IMR-90 (cell line): ENCODE measurements at regions not wholly inside any gene's neighbourhood (a gene's known extent, or its start where the extent isn't known, plus 50 kb on each side); places are given as distances from the start of the nearest gene placed in this dataset.
"Not testable (repeated sequence)": the region's sequence is repeated elsewhere in the genome, so short reads cannot be mapped to it uniquely, and the experiment has no call there.

ENCODE experiments used
- ATAC-seq: fragments of 200-7000 bp; cut with Tn5 transposase; 2 replicates; pipeline ENCODE4 v1.9.1; 2020; ENCODE audit warnings: low read depth, mild to moderate bottlenecking, moderate library complexity
- BruUV-seq: library from RNA; stranded (reverse); fragments of 400-500 nt; replicated peaks from 2 replicates; lab custom pipeline; 2021; lab: Mats Ljungman, UMichigan
- CTCF ChIA-PET: fragments of 300-600 bp; formaldehyde crosslinking; extraction: SDS; loops from one replicate; lab custom pipeline; 2021; ENCODE audit warnings: antibody characterized with exemption; lab: Yijun Ruan, JAX
- POLR2A ChIA-PET: fragments of 300-600 bp; sonication (Branson Sonifier 250); formaldehyde crosslinking; loops from one replicate; lab custom pipeline; 2022; ENCODE audit warnings: antibody characterized with exemption; ENCODE audit not compliant: unreplicated experiment; lab: Charles Lee
- DNase-seq: peaks from one replicate; pipeline ENCODE4 v3.0.0; 2013
- H2AFZ ChIP-seq: replicated peaks from 2 replicates; pipeline ENCODE3; 2013; ENCODE audit warnings: low read length, mild to moderate bottlenecking; ENCODE audit not compliant: poor library complexity
- H2AK5ac ChIP-seq: 2 replicates; pipeline ENCODE4 v1.6.1; 2013; ENCODE audit warnings: low read depth, low read length, inconsistent platforms
- H2AK9ac ChIP-seq: replicated peaks from 2 replicates; pipeline ENCODE3; 2013; ENCODE audit warnings: mild to moderate bottlenecking, low read depth, low read length, moderate library complexity; ENCODE audit not compliant: poor library complexity
- H2BK120ac ChIP-seq: 2 replicates; pipeline ENCODE4 v1.6.1; 2013; ENCODE audit warnings: low read depth, low read length, inconsistent platforms
- H2BK15ac ChIP-seq: 3 replicates; pipeline ENCODE4 v1.6.1; 2013; ENCODE audit warnings: low read depth, low read length, inconsistent platforms
- H2BK20ac ChIP-seq: 2 replicates; pipeline ENCODE4 v1.6.1; 2013; ENCODE audit warnings: low read depth, mild to moderate bottlenecking, inconsistent platforms, low read length, moderate library complexity
- H2BK5ac ChIP-seq: 2 replicates; pipeline ENCODE4 v1.6.1; 2013; ENCODE audit warnings: mild to moderate bottlenecking, low read depth, low read length, inconsistent platforms; ENCODE audit not compliant: poor library complexity, severe bottlenecking
- H3K14ac ChIP-seq: replicated peaks from 2 replicates; pipeline ENCODE4 v1.6.1; 2013; ENCODE audit warnings: low read depth, low read length, inconsistent platforms
- H3K18ac ChIP-seq: 2 replicates; pipeline ENCODE4 v1.6.1; 2013; ENCODE audit warnings: low read depth, low read length, control low read depth
- H3K23ac ChIP-seq: 2 replicates; pipeline ENCODE4 v1.6.1; 2013; ENCODE audit warnings: low read depth, low read length, inconsistent platforms
- H3K27ac ChIP-seq: 2 replicates; pipeline ENCODE4 v1.5.1; 2013; ENCODE audit warnings: mild to moderate bottlenecking, control low read depth, low read length; ENCODE audit not compliant: insufficient read depth
- H3K27me3 ChIP-seq: 2 replicates; pipeline ENCODE4 v1.6.1; 2013; ENCODE audit warnings: low read length; ENCODE audit not compliant: control insufficient read depth, insufficient read depth
- H3K36me3 ChIP-seq: 2 replicates; pipeline ENCODE4 v1.6.1; 2013; ENCODE audit warnings: low read length, mixed read lengths; ENCODE audit not compliant: control insufficient read depth, insufficient read depth
- H3K4ac ChIP-seq: 2 replicates; pipeline ENCODE4 v1.6.1; 2013; ENCODE audit warnings: low read depth, low read length, inconsistent platforms
- H3K4me1 ChIP-seq: 2 replicates; pipeline ENCODE4 v1.6.1; 2013; ENCODE audit warnings: low read length, mixed read lengths; ENCODE audit not compliant: control insufficient read depth, insufficient read depth
- H3K4me2 ChIP-seq: 2 replicates; pipeline ENCODE4 v1.6.1; 2013; ENCODE audit warnings: low read depth, mild to moderate bottlenecking, control low read depth, low read length, moderate library complexity
- H3K4me3 ChIP-seq: 2 replicates; pipeline ENCODE4 v1.5.1; 2013; ENCODE audit warnings: low read depth, mild to moderate bottlenecking, control low read depth, low read length, moderate library complexity; ENCODE audit not compliant: insufficient read depth
- H3K56ac ChIP-seq: 2 replicates; pipeline ENCODE4 v1.6.1; 2013; ENCODE audit warnings: low read length, inconsistent platforms; ENCODE audit not compliant: insufficient read depth; ENCODE audit errors: extremely low read depth
- H3K79me1 ChIP-seq, 2 experiments: 2 replicates each; pipeline ENCODE4 v1.6.1; 2013; ENCODE audit warnings: low read length in 2 of 2, inconsistent platforms in 1 of 2, low read depth in 1 of 2
- H3K9ac ChIP-seq: 2 replicates; pipeline ENCODE4 v1.6.1; 2013; ENCODE audit warnings: low read depth, low read length, control low read depth
- H3K9me1 ChIP-seq: 2 replicates; pipeline ENCODE4 v1.6.1; 2013; ENCODE audit warnings: low read length, inconsistent platforms; ENCODE audit not compliant: insufficient read depth
- H3K9me3 ChIP-seq: 2 replicates; pipeline ENCODE4 v1.6.1; 2013; ENCODE audit warnings: low read length; ENCODE audit not compliant: control insufficient read depth, insufficient read depth
- H4K20me1 ChIP-seq: 2 replicates; pipeline ENCODE4 v1.6.1; 2013; ENCODE audit warnings: low read length, inconsistent platforms; ENCODE audit not compliant: insufficient read depth
- H4K5ac ChIP-seq: 2 replicates; pipeline ENCODE4 v1.6.1; 2013; ENCODE audit warnings: mild to moderate bottlenecking, low read depth, low read length, control low read depth
- H4K8ac ChIP-seq, 2 experiments: 2 replicates each; pipeline ENCODE4 v1.6.1; 2013; ENCODE audit warnings: low read depth in 2 of 2, low read length in 2 of 2, control low read depth in 1 of 2, inconsistent platforms in 1 of 2
- H4K91ac ChIP-seq: 2 replicates; pipeline ENCODE4 v1.6.1; 2013; ENCODE audit warnings: low read depth, low read length, inconsistent platforms; ENCODE audit not compliant: insufficient read depth
- WGBS, 2 experiments: methylation state at CpG; one replicate each; pipeline versions ENCODE4 v1.1.5 to v1.1.7; 2013; ENCODE audit warnings: missing lambda C conversion rate in 2 of 2; ENCODE audit not compliant: insufficient read length in 1 of 2; ENCODE audit errors: extremely low coverage in 2 of 2; 5-methylcytosine and 5-hydroxymethylcytosine counted together
- dilution Hi-C: fragments of 300-500 bp; cut with HindIII; formaldehyde crosslinking; loops from one replicate; pipeline ENCODE4 v1.14.3; 2018; ENCODE audit warnings: low sequenced_read_pairs; ENCODE audit not compliant: unreplicated experiment
- in situ Hi-C: fragments of 300-500 bp; cut with MboI; formaldehyde crosslinking; loops from 3 replicates; pipeline ENCODE4 v1.14.3; 2019; ENCODE audit warnings: low sequenced_read_pairs, inconsistent platforms, mixed read lengths
- intact Hi-C: fragments of 100-400 bp; cut with micrococcal nuclease; formaldehyde crosslinking; loops from 2 replicates; pipeline ENCODE4 v1.10.0; 2022

DNA sequence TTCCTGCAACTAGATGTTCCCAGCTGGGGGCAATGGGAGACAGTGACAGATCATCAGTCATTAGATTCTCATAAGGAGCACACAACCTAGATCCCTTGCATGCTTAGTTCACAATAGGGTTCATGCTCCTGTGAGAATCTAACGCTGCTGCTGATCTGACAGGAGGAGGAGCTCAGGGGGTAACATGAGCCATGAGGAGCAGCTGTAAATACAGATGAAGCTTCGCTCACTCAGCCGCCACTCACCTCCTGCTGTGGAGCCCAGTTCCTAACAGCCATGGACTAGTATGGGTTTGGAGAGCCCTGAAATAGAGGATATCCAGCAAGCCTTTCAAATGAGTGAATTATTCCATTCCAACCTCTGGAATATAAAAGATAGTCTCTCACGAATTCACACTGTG, 137.0 kb upstream of the NIPA1 start:
- H4K8ac ChIP-seq, H3K14ac ChIP-seq, in situ Hi-C loops, H2AFZ ChIP-seq, ATAC-seq, H2BK20ac ChIP-seq, H3K4ac ChIP-seq, H2BK15ac ChIP-seq, H3K4me3 ChIP-seq, H3K9me3 ChIP-seq, intact Hi-C loops, H2BK120ac ChIP-seq, H3K36me3 ChIP-seq, BruUV-seq, H2AK9ac ChIP-seq, H3K27me3 ChIP-seq, H3K9ac ChIP-seq, DNase-seq, POLR2A ChIA-PET, H3K18ac ChIP-seq, H2BK5ac ChIP-seq, H3K79me1 ChIP-seq, H2AK5ac ChIP-seq, H4K5ac ChIP-seq, H3K56ac ChIP-seq, H4K20me1 ChIP-seq, H3K4me2 ChIP-seq, H3K27ac ChIP-seq, CTCF ChIA-PET, H3K4me1 ChIP-seq, dilution Hi-C loops, H3K9me1 ChIP-seq, H4K91ac ChIP-seq, H3K23ac ChIP-seq: not testable (repeated sequence)
- WGBS, 2 experiments: no CpG with 5 or more reads among the region's 4 CpGs

- dilution Hi-C loops, H3K4me1 ChIP-seq, BruUV-seq: not testable (repeated sequence)
These were observed 135.3 kb upstream of the NIPA1 start for GRCh38 chr15:22651179-22651578.

More at GRCh38 chr15:22651179-22651578, 135.3 kb upstream of the NIPA1 start:
- H4K5ac ChIP-seq, H3K4me2 ChIP-seq, in situ Hi-C loops, H2AK5ac ChIP-seq, H2BK5ac ChIP-seq, H3K4ac ChIP-seq, CTCF ChIA-PET, H3K27me3 ChIP-seq, H3K56ac ChIP-seq, POLR2A ChIA-PET, H3K9me3 ChIP-seq, H4K91ac ChIP-seq, H3K18ac ChIP-seq, H2BK15ac ChIP-seq, H2BK120ac ChIP-seq, H3K9me1 ChIP-seq, H4K8ac ChIP-seq, H2BK20ac ChIP-seq, H2AK9ac ChIP-seq, H3K9ac ChIP-seq, ATAC-seq, H4K20me1 ChIP-seq, H3K23ac ChIP-seq, H3K14ac ChIP-seq, H3K79me1 ChIP-seq, intact Hi-C loops, H2AFZ ChIP-seq, H3K4me3 ChIP-seq, H3K27ac ChIP-seq, DNase-seq, H3K36me3 ChIP-seq: not testable (repeated sequence)
- WGBS, 2 experiments: no CpG with 5 or more reads among the region's 2 CpGs
